GM21423 (cell line): ENCODE measurements at regions not wholly inside any gene's neighbourhood (a gene's known extent, or its start where the extent isn't known, plus 50 kb on each side); places are given as distances from the start of the nearest gene placed in this dataset.
"Not testable (repeated sequence)": the region's sequence is repeated elsewhere in the genome, so short reads cannot be mapped to it uniquely, and the experiment has no call there.

Source experiments
- ATAC-seq: cut with Tn5 transposase; IDR thresholded peaks from one replicate; pipeline ENCODE4 v1.9.1; 2021; ENCODE audit warnings: mild to moderate bottlenecking, moderate library complexity; ENCODE audit not compliant: unreplicated experiment

DNA sequence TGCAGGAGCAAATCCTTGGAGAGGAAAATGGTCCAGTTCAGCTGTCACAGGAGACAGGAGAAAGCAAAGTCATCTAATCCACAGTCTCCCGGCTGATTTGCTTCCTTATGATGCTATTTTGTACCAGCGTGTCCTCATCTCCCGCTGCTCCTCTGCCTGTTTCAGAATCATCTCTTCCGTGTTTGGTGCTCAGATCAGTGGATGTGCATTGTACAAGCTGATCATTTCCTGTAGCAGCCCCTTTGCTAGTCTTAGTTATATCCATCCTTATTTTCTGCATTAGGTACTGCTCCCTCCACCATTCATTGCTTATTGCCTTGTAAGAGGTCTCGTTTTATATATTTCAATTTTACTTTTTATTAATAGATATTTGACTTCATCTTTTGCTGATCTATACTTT lies 219.9 kb upstream of the PRSS58 start:
- not testable (repeated sequence) for ATAC-seq

DNA sequence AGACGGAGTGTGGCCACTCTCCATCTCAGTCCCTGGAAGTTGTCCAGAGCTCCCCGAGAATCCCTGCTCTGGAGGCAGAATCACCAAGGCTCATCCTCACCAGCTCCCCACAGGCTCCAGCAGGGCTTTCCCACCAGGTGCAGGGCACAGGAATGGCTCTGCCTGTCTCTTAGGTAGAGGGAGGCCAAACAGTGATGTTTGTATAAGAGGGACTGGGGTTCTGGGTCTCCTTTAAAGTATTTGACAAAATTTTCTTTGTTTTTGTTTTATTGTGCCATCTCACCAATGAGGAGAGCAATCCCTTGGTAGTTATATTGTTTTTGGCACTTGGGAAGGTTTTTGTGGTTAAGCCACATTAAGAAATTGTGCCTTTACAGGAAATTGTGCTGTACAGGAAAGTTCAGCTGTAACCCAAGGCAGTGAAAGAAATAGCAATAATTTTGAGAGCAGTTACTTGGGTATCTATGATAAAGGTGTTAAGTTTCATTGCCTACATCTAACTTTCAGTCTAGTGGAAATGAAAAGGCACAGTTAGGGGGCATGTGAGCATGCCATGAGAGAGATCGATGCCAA lies 219.3 kb upstream of the PRSS58 start:
- no peak for ATAC-seq

DNA sequence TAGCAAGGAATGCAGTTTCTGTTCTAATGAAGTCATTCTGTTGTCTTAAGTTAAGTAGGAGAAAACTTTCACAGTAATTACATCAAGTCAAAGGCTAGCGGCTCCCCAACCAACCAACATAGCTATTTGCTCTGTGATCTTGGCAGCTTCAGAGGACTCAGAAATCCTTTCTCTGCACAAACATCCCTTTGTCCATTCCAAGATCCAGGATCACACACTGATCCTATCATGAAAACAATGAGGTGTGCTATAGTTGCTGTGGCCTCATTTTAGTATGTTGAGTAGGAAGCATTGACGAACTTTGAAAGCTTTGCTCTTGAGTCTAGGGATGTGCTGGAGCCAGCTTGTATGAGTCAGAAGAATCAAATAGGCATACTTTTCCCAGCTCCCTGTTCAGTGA lies 218.2 kb upstream of the PRSS58 start:
- no peak for ATAC-seq

DNA sequence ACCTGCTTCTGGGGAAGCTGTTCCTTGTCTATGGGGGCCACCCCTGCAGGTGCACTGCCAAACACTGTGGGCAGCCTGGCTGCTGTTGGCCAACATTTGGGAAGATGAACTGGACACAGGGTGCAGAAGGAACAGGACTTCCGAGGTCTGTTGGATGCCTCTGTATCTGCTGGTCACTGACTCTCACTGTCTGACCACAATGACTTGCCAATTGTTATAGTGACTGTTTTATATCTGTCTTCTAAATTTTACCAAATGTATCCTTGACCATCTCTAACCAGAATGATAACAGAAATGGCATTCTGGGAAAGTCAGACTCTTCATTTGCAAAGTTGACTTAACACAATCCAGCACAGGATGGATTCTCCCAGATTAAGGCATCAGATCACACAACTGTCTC lies 214.0 kb upstream of the PRSS58 start:
- ATAC-seq = no peak

DNA sequence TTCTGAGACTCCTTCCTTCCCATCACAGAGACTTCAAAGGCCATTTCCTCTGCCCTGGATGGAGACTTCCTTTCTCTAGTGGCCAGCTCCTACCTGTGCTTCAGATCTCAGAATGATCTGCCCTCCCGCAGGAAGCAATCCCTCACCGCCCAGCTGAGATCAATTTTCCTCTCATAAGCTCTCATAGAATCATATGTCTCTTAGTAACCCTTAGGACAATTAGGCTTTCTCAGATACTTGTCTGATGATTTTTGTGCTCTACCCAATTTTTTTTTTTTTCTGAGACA lies 212.6 kb upstream of the PRSS58 start:
- no peak for ATAC-seq

DNA sequence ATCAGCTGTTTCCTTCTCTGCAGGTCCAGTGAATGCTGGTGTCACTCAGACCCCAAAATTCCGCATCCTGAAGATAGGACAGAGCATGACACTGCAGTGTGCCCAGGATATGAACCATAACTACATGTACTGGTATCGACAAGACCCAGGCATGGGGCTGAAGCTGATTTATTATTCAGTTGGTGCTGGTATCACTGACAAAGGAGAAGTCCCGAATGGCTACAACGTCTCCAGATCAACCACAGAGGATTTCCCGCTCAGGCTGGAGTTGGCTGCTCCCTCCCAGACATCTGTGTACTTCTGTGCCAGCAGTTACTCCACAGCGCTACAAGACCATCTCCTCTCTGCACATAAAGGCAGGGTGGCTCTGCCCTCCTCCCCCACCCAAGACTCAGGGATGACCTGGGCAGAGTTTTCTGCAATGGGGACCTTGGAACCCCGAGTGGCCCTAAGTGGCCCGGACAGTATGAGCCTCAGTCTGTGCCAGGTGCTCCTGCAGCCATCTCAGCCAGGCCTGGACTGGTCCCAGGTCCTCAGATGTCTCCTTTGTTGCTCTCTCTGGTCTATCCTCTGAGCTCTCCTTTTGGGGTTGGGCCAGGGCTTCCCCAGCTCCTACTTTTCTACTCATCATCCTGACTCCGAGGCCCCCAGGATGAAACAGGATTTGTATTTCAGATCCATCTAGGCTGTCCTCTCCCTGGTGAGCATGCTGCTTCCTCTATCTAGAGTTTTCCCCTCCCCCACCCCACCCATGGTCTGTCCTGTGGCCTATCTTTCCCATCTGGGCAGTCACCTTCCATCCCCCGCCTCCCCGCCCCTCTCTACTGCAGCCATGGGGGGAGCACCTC lies 212.1 kb upstream of the PRSS58 start:
- ATAC-seq = no peak

DNA sequence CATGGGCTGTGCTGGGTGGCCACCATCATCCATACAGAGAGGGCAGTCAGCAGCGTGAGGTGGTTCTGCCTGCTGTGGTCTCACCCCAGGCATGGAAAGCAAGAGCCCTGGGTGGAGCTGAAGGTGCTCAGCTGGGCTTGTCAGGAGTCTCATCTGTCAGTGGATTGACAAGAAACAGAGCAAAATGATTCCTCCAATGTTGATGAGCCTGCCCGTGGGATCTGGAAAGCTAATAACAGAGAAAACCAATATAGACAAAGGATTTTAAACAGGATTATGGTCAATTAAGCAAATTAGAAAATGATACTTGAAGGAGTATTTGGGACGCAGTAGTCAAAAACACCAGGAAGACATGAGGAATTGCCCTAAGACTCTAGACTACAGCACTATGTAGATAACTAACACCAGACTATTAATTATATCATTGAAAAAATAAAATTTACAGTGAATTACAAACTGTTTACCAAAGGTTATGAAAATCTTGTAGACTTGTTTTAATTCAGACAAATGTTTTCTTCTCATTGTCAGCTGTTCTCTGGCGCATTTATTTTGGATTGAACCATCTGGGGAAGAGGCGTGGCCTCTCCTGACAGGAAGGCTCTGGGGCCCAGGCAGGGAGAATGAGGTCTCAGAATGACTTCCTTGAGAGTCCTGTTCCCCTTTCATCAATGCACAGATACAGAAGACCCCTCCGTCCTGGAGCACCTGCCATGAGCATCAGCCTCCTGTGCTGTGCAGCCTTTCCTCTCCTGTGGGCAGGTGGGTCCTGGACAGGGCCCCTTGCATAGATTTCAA lies 211.2 kb upstream of the PRSS58 start:
- ATAC-seq = no peak

DNA sequence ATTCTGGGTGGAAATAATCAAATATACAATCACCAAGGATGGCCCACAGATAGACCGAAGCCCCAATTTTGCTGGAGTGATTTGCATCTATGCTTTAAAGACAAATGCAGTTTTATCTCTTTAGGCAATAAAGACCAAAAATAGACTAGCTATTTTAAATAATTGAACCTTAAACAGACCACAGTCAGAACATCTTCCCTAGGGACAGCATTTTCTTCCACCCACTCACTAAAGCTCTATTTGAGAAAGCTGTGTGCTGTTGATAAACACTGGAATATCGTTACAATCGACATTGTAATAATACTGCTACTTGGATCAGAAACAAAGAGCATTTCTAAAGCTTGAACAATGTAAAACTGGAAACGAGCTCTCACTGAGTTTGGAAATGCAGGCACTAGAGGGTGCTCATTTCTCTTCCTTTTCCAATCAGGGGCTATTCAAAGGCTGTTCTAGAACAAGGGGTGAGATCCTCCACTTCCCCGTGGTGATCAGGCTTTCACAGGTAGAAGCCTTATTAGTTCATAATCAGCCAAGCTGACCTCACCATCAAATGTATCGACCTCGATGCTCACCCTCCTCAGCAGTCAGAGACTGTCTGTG lies 209.3 kb upstream of the PRSS58 start:
- ATAC-seq = not testable (repeated sequence)

DNA sequence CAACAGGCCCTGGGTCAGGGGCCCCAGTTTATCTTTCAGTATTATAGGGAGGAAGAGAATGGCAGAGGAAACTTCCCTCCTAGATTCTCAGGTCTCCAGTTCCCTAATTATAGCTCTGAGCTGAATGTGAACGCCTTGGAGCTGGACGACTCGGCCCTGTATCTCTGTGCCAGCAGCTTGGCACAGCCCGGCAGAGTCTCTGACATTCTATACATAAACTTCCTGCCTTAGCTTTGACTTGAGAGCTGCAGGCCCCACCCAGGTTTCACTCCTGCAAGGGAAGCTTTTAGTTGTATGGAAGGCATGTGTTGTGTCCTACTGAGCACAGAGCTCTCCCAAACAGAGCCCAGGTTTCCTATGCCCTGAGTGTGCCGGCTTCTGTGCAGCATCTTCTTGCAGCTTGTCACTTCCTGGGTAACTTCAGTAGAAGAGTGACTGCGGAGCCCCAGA lies 205.6 kb upstream of the PRSS58 start:
- no peak for ATAC-seq

DNA sequence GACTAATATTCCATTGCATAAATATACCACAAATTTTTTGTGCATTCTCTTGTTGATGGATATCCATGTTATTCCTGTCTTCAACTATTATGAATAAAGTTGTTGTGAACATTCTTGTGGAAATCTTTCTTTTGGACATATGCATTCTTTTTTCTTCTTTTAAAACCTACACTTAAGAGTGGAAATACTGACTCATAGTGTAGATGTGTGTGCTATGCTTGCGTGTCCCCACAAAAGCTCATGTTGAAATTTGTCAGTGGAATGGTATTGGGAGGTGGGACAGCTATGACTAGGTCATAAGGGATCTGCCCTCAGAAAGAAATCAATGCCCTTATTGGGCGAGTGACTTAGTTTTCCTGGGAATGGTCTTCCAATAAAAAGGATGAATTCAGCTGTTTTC lies 203.6 kb upstream of the PRSS58 start:
- no peak for ATAC-seq

DNA sequence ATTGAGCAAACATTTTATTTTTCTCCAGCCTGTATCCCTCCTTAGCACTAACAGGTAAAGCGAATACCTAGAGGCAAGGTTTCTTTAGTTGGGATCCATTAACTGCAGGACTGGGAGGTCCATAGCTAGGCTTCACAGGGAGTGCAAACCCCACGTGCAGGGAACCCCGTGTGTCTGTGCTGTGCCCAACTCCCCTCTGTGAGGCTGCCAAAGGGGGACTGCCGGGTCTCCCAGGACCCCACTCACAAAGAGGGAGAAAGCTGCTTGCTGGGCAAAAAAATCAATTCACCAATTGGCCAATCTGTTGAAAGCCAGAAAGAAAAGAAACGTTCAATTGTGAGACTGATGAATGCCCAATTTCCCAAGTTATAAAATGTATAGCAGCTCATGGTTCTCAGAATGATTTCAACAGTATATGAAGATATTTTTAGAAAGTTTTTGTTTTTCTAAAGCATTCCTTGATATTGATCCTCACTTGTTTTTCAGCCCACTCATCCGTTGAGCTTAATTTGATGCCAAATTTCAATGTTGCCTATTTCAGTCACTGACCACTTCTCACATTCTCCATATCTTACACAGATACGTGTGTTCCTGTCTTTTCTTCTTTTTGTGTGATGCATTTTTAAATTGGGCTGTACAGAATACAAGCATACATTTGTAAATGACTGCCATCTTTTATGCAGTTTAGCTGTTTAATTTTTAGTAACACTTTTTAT lies 202.7 kb upstream of the PRSS58 start:
- ATAC-seq = no peak

DNA sequence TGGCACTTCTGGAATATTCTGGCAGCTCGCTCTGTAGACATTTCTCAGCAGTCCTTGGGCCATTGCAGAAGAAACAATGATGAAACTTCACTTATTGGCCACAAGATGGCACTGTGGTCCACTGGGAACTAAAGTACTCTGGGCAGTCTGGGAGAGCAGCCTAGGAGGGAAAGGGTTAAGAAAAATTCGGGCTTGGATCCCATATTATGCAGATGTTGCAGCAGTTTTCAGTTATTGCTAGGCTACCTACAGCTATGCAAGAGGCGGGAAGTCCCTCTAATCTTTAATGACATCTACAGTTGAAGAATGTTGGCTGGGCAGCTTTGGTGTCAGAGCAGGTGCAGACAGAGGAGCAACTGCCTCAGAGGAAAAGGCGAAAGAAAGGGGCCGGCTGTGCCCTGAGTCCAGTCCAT lies 201.7 kb upstream of the PRSS58 start:
- no peak for ATAC-seq

DNA sequence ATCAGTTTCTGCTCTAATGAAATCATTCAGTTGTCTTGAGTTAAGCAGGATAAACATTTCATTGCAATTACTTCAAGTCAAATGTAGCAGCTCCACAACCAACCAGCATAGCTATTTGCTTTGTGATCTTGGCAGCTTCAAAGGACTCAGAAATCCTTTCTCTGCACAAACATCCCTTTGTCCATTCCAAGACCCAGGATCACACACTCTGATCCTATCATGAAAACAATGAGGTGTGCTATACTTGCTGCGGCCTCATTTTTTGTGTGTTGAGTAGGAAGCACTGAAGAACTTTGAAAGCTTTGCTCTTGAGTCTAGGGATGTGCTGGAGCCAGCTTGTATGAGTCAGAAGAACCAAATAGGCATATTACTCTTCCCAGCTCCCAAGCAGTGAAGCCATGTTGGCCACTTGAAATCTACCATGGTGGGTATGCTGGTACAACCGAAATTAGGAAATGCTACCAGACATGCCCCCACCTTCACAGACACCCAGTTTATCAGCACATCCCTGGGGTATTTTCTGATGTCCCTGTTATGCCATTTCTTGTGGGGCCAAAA lies 199.4 kb upstream of the PRSS58 start:
- no peak for ATAC-seq

DNA sequence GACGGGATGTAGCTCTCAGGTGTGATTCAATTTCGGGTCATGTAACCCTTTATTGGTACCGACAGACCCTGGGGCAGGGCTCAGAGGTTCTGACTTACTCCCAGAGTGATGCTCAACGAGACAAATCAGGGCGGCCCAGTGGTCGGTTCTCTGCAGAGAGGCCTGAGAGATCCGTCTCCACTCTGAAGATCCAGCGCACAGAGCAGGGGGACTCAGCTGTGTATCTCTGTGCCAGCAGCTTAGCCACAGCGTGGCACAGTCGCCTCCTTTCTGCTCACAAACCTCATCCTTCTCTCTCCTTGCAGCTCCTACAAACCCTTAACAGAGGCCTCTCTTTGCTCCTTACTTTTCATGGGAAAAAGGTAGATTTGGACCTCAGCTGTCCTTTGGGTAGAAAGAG lies 197.5 kb upstream of the PRSS58 start:
- no peak for ATAC-seq

DNA sequence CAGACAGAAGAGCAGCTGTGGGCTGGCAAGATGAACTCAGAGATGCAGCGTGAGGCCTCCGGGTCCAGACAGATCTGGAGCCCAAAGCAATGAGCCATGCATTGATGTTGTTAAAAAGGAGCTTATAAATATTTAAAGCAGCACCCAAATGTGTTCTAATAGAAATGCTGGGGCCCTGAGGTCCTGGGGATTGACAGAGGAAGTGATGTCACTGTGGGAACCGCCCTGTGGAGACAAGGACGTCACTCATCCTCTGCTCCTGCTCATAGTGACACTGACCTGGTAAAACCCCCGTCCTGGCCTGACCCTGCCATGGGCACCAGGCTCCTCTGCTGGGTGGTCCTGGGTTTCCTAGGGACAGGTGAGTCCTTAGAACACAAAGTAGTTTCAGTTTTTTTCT lies 197.0 kb upstream of the PRSS58 start:
- no peak for ATAC-seq

DNA sequence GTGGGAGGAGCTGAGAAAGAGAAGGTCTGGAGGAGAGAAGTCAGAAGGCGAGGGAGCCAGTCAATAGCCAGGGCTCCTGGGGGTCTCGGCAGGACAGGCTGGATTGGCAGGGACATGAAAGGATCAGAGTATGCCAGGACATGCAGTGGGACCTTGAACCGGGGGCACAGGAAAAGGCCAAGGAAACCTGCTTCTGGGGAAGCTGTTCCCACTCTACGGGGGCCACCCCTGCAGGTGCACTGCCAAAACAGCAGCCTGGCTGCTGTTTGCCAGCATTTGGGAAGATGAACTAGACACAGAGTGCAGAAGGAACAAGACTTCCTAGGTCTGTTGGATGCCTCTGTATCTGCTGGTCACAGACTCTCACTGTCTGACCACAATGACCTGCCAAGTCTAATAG lies 194.9 kb upstream of the PRSS58 start:
- no peak for ATAC-seq

DNA sequence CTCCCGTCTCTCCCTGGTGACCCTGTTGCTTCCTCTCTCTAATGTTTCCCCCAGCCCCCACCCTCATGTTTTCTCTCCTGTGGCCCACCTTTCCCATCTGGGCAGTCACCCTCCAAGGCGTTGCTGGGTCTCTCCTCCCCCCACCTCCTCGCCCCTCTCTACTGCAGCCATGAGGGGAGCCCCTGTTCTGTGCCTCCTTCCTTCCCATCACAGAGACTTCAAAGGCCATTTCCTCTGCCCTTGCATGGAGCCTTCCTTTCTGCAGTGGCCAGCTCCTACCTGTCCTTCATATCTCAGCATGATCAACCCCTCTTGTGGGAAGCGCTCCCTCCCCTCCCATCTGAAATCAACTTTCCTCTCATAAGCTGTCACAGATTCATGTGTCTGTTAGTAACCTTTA lies 194.0 kb upstream of the PRSS58 start:
- no peak for ATAC-seq

DNA sequence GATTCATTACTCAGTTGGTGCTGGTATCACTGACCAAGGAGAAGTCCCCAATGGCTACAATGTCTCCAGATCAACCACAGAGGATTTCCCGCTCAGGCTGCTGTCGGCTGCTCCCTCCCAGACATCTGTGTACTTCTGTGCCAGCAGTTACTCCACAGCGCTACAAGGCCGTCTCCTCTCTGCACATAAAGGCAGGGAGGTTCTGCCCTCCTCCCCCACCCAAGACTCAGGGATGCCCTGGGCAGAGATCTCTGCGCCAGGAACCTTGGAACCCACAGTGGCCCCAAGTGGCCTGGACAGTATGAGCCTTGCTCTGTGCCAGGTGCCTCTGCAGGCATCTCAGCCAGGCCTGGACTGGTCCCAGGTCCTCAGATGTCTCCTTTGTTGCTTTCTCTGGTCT lies 193.4 kb upstream of the PRSS58 start:
- no peak for ATAC-seq

DNA sequence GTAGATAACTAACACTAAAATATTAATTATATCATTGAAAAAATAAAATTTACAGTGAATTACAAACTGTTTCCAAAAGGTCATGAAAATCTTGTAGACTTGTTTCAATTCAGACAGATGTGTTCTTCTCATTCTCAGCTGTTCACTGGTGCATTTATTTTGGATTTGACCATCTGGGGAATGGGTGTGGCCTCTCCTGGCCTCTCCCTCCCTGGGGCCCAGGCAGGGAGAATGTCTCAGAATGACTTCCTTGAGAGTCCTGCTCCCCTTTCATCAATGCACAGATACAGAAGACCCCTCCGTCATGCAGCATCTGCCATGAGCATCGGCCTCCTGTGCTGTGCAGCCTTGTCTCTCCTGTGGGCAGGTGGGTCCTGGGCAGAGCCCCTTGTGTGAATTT lies 192.8 kb upstream of the PRSS58 start:
- no peak for ATAC-seq

DNA sequence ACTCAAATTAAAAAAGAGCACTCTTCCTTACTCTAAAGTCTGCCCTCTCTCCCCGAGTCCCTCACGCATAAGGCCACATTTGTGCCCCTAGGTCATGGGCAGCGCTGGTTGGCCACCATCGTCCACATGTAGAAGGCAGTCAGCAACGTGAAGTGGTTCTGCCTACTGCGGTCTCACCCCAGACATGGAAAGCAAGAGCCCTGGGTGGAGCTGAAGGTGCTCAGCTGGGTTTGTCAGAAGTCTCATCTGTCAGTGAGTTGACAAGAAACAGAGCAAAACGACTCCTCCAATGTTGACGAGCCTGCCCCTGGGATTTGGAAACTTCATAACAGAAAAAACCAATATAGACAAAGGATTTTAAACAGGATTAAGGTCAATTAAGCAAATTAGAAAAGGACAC lies 192.3 kb upstream of the PRSS58 start:
- no peak for ATAC-seq

DNA sequence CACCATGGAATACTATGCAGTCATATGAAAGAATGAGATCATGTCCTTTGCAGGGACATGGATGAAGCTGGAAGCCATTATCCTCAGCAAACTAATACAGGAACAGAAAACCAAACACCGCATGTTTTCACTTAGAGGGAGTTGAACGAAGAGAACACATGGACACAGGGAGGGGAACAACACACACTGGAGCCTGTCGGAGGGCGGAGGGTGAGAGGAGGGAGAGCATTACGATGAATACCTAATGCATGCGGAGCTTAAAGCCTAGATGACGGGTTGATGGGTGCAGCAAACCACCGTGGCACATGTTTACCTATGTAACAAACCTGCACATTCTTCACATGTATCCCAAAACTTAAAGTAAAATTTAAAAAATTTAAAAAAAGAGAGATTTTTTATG lies 191.0 kb upstream of the PRSS58 start:
- not testable (repeated sequence) for ATAC-seq
